ENCODE measurements at regions not wholly inside any gene's neighbourhood (a gene's known extent, or its start where the extent isn't known, plus 50 kb on each side); places are given as distances from the start of the nearest gene placed in this dataset.
A peak's percentile ranks its signal among the peaks of the same experiment; 100 is the strongest.
"Not testable (repeated sequence)": the region's sequence is repeated elsewhere in the genome, so short reads cannot be mapped to it uniquely, and the experiment has no call there.

- intact Hi-C loops (cut with DNase I); H3K27me3 ChIP-seq (replicated peaks; ENCODE audit: insufficient read depth); H3K36me3 ChIP-seq; H3K4me1 ChIP-seq (replicated peaks); DNase-seq (ENCODE audit: low spot score); H3K9me3 ChIP-seq; H3K27ac ChIP-seq; H3K4me3 ChIP-seq: not testable (repeated sequence)
- WGBS, result 92% methylated on average over 2 of the region's 3 CpGs
Measured at GRCh38 chr17:18546514-18547398, 70.2 kb downstream of the LGALS9C start.

DNA sequence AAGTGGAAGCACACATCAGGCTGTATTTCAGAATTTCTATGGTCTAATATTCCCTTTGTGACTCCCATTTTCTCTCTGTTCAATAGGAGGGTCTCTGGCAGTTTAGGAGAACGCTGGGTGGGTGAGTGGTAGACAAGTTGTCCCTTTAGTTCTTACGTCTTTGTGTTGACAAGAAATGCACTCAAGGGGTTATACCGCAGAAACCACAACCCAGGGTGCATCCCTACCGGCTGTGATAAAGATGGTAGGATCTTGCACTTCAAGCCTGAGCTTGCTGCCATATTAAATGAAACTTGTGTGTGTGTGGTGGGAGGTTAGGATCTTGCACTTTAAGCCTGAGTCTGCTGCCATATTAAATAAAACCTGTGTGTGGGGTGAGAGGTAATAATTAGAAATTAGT lies 80.5 kb downstream of the LGALS9C start:
- H3K36me3 ChIP-seq; H3K27ac ChIP-seq; DNase-seq (ENCODE audit: low spot score); H3K4me1 ChIP-seq (replicated peaks); H3K4me3 ChIP-seq; H3K9me3 ChIP-seq; intact Hi-C loops (cut with DNase I); H3K27me3 ChIP-seq (replicated peaks; ENCODE audit: insufficient read depth): not testable (repeated sequence)
- 87% methylated on average over 3 of the region's 4 CpGs for WGBS

DNA sequence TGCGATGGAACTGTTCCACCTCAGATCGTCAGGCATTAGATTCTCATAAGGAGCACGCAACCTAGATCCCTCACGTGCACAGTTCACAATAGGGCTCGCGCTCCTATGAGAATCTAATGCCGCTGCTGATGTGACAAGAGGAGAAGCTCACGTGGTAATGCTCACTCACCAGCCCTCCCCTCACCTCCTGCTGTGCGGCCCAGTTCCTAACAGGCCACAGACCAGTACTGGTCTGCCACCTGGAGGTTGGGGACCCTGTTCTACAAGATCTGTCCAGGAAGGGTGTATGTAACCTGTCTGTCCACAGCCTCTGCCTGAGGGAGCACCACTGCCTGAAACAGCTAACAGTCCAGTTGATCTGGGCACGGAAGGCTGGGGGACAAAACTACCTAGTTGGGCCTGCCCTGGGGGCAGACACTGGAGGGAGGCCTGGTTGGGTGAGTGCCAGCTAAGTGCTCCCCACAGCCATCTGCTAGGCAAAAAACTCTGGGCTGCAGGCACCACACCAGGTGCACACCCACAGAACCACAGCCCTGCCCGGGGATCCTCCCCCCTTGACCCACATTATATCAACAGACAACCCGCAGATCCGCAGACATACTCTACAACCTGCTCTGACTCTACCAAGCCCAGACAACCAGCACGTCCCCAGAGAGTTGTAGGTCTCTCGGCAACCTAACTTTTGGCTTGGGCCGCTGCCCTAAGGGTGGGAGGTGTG lies 80.7 kb downstream of the TBC1D28 start:
- WGBS, result 64% methylated on average over 9 of the region's 16 CpGs
- DNase-seq (ENCODE audit: low spot score); H3K36me3 ChIP-seq; H3K4me3 ChIP-seq; H3K9me3 ChIP-seq; H3K4me1 ChIP-seq (replicated peaks); H3K27me3 ChIP-seq (replicated peaks; ENCODE audit: insufficient read depth); intact Hi-C loops (cut with DNase I); H3K27ac ChIP-seq: not testable (repeated sequence)
- TF ChIP-seq, protein P1, sequence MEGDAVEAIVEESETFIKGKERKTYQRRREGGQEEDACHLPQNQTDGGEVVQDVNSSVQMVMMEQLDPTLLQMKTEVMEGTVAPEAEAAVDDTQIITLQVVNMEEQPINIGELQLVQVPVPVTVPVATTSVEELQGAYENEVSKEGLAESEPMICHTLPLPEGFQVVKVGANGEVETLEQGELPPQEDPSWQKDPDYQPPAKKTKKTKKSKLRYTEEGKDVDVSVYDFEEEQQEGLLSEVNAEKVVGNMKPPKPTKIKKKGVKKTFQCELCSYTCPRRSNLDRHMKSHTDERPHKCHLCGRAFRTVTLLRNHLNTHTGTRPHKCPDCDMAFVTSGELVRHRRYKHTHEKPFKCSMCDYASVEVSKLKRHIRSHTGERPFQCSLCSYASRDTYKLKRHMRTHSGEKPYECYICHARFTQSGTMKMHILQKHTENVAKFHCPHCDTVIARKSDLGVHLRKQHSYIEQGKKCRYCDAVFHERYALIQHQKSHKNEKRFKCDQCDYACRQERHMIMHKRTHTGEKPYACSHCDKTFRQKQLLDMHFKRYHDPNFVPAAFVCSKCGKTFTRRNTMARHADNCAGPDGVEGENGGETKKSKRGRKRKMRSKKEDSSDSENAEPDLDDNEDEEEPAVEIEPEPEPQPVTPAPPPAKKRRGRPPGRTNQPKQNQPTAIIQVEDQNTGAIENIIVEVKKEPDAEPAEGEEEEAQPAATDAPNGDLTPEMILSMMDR (IDR thresholded peaks at IDR 0.05), result peak in 2 of 4 experiments; percentile 24 to 45

DNA sequence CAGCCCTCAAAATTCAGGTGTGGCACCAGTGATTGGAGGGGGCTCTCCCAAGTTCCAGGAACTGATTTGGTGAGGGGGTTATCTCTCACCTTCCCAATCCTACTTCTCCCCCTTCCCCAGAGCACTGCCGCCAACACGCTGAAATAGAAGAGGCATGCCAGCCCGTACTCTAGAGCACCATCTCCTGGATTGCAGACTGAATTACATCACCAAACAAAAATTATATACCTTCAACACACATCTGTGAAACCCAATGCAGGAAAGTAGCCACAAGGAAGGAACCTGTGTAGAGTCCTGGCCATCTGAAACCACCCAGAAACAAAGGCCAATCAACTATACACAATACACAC lies 80.1 kb downstream of the TBC1D28 start:
- 7% methylated on average over 3 of the region's 3 CpGs for WGBS
- DNase-seq (ENCODE audit: low spot score); H3K4me1 ChIP-seq (replicated peaks); H3K36me3 ChIP-seq; H3K27ac ChIP-seq; intact Hi-C loops (cut with DNase I); H3K9me3 ChIP-seq; H3K4me3 ChIP-seq; H3K27me3 ChIP-seq (replicated peaks; ENCODE audit: insufficient read depth): not testable (repeated sequence)
- TF ChIP-seq, protein P1 (IDR thresholded peaks at IDR 0.05), result peak in 3 of 4 experiments; percentile 39 to 75 (median 73)

DNA sequence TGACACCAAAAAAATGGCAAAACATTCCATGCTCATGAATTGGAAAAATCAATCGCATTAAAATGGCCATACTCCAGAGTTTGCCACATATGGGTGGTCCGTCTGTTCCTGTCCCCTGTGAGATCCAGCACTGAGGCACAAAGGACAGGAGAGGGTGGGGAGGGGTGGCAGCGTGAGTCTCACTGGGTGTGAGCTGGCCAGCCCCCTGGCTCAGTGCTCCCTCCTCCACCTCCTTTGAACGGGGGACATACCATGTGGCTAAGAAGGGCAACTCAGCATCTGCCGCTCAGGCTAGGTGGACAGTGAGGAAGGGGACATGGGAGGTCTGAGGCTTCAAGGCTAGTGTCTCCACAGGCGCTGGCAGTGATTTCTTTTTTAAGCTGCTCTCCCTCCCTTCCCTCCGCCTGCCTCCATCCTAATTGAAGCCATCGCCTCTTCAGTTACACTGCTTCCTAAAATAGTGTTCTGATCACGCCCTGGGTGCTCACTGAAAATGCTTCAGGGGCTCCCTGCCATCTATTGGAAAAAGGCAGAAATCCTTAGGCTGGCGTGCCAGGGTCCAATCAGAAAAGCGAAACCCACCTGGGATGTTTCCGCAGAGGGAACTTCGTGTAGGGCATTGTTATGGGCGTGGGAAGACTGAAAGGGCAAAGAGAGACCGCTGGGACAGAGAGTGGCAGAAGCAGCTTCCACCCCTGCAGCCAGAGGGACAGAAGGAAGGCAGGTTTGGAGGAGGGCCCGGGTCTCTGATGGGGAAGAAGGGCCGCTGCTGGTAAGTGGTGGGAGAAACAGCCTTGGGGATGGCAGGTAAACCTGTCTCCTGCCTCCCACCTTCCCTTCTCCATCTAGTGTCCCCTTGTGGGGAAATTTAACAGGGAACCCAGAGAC lies 75.8 kb downstream of the TBC1D28 start:
- intact Hi-C loops (cut with DNase I); H3K27me3 ChIP-seq (replicated peaks; ENCODE audit: insufficient read depth); H3K27ac ChIP-seq; DNase-seq (ENCODE audit: low spot score); H3K36me3 ChIP-seq; H3K4me3 ChIP-seq; H3K4me1 ChIP-seq (replicated peaks); H3K9me3 ChIP-seq: not testable (repeated sequence)
- 61% methylated on average over 14 of the region's 17 CpGs for WGBS

- H3K9me3 ChIP-seq; H3K36me3 ChIP-seq; H3K27ac ChIP-seq; H3K27me3 ChIP-seq (replicated peaks; ENCODE audit: insufficient read depth); intact Hi-C loops (cut with DNase I); H3K4me1 ChIP-seq (replicated peaks); DNase-seq (ENCODE audit: low spot score); H3K4me3 ChIP-seq: not testable (repeated sequence)
- 0% methylated on average over 7 of the region's 8 CpGs for WGBS
Measured at GRCh38 chr17:18569489-18569913, 74.7 kb downstream of the TBC1D28 start.

- H3K9me3 ChIP-seq; H3K36me3 ChIP-seq; H3K4me3 ChIP-seq; H3K27me3 ChIP-seq (replicated peaks; ENCODE audit: insufficient read depth); intact Hi-C loops (cut with DNase I); H3K4me1 ChIP-seq (replicated peaks); H3K27ac ChIP-seq; DNase-seq (ENCODE audit: low spot score): not testable (repeated sequence)
- WGBS, result 93% methylated on average over 22 of the region's 23 CpGs
Measured at GRCh38 chr17:18572536-18572935, 71.7 kb downstream of the TBC1D28 start.

DNA sequence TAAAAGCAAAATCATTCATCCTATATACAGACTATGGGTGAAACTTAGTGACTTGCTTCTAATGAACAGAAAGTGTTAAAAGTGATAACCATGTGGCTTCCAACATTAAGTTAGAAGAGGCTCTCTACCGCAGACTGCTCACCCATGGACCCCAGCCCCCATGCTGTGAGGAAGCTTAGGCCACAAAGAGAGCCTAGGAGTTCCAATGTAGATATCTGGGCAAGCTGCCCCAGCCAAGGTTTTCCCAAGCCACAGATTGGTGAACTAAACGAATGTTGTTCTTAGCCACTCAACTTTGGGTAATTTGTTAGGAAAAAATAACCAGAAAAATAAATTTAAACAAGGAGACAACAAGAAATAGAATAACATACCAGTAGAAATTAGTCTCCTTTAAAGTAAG lies 70.1 kb downstream of the TBC1D28 start:
- intact Hi-C loops (cut with DNase I); H3K27me3 ChIP-seq (replicated peaks; ENCODE audit: insufficient read depth); DNase-seq (ENCODE audit: low spot score); H3K4me3 ChIP-seq; H3K4me1 ChIP-seq (replicated peaks); H3K27ac ChIP-seq; H3K36me3 ChIP-seq; H3K9me3 ChIP-seq: not testable (repeated sequence)
- 74% methylated on average over 2 of the region's 2 CpGs for WGBS
